ENCODE measurements at regions not wholly inside any gene's neighbourhood (a gene's known extent, or its start where the extent isn't known, plus 50 kb on each side); places are given as distances from the start of the nearest gene placed in this dataset.
"Not testable (repeated sequence)": the region's sequence is repeated elsewhere in the genome, so short reads cannot be mapped to it uniquely, and the experiment has no call there.

GRCh38 chr5:153365547-153365946 lies 124.9 kb upstream of the GRIA1 start:
- no peak for ATAC-seq (ENCODE audit: insufficient read depth, low FRiP score)
- no peaks in the 10 kb centered on the region for H3K27me3 ChIP-seq (ENCODE audit: control insufficient read depth in 3 of 3, insufficient read depth in 3 of 3, low read length in 2 of 3)
- no peak for DNase-seq
- H3K9ac ChIP-seq (ENCODE audit: insufficient read depth in 1 of 2, low read length in 2 of 2) = no peak overlapping the region
- H3K36me3 ChIP-seq (ENCODE audit: control insufficient read depth in 4 of 4, insufficient read depth in 4 of 4, low read length in 4 of 4) = no peaks in the 10 kb centered on the region
- TF ChIP-seq CTCF (IDR thresholded peaks at IDR 0.05; ENCODE audit: control extremely low read depth, extremely low read depth) = no peak
- H3K9me3 ChIP-seq (ENCODE audit: control insufficient read depth in 4 of 4, insufficient read depth in 3 of 4, low read length in 3 of 4) = no peaks in the 10 kb centered on the region
- H3K4me1 ChIP-seq (ENCODE audit: control insufficient read depth in 5 of 5, insufficient read depth in 5 of 5, low read length in 5 of 5) = no peaks in the 10 kb centered on the region
- H3K27ac ChIP-seq (ENCODE audit: low read depth in 1 of 2, low read length in 1 of 2) = no peak overlapping the region
- H3K4me3 ChIP-seq = no peak overlapping the region

GRCh38 chr5:153367466-153367865 lies 123.0 kb upstream of the GRIA1 start:
- Histone ChIP-seq H3K9me3 (ENCODE audit: control insufficient read depth in 4 of 4, insufficient read depth in 3 of 4, low read length in 3 of 4) (no peaks in the 10 kb centered on the region), H3K27me3 (ENCODE audit: control insufficient read depth in 3 of 3, insufficient read depth in 3 of 3, low read length in 2 of 3) (no peaks in the 10 kb centered on the region), H3K27ac (ENCODE audit: low read depth in 1 of 2, low read length in 1 of 2) (no peak overlapping the region), H3K4me3 (no peak overlapping the region), H3K36me3 (ENCODE audit: control insufficient read depth in 4 of 4, insufficient read depth in 4 of 4, low read length in 4 of 4) (no peaks in the 10 kb centered on the region), H3K4me1 (ENCODE audit: control insufficient read depth in 5 of 5, insufficient read depth in 5 of 5, low read length in 5 of 5) (no peaks in the 10 kb centered on the region), H3K9ac (ENCODE audit: insufficient read depth in 1 of 2, low read length in 2 of 2) (no peak overlapping the region)
- DNase-seq (no peak), ATAC-seq (ENCODE audit: insufficient read depth, low FRiP score) (no peak)
- TF ChIP-seq CTCF (IDR thresholded peaks at IDR 0.05; ENCODE audit: control extremely low read depth, extremely low read depth) = no peak
- WGBS, 2 donors = 89 to 96% methylated on average over 3 of the region's 3 CpGs

GRCh38 chr5:153372425-153373129 lies 117.9 kb upstream of the GRIA1 start:
- Histone ChIP-seq H3K9ac (ENCODE audit: insufficient read depth in 1 of 2, low read length in 2 of 2) (no peak overlapping the region), H3K36me3 (ENCODE audit: control insufficient read depth in 4 of 4, insufficient read depth in 4 of 4, low read length in 4 of 4) (no peaks in the 10 kb centered on the region), H3K4me1 (ENCODE audit: control insufficient read depth in 5 of 5, insufficient read depth in 5 of 5, low read length in 5 of 5) (no peaks in the 10 kb centered on the region), H3K27ac (ENCODE audit: low read depth in 1 of 2, low read length in 1 of 2) (no peak overlapping the region), H3K27me3 (ENCODE audit: control insufficient read depth in 3 of 3, insufficient read depth in 3 of 3, low read length in 2 of 3) (no peaks in the 10 kb centered on the region), H3K9me3 (ENCODE audit: control insufficient read depth in 4 of 4, insufficient read depth in 3 of 4, low read length in 3 of 4) (no peaks in the 10 kb centered on the region), H3K4me3 (no peak overlapping the region)
- no peak for ATAC-seq (ENCODE audit: insufficient read depth, low FRiP score)
- whole genome bisulfite sequencing, 2 donors = 59 to 65% methylated on average over 6 of the region's 6 CpGs
- no peak for TF ChIP-seq CTCF (IDR thresholded peaks at IDR 0.05; ENCODE audit: control extremely low read depth, extremely low read depth)
- no peak for DNase-seq

- WGBS, 2 donors = 88 to 89% methylated on average over 4 of the region's 4 CpGs
- Histone ChIP-seq H3K4me3 (no peak overlapping the region), H3K9ac (ENCODE audit: insufficient read depth in 1 of 2, low read length in 2 of 2) (no peak overlapping the region), H3K36me3 (ENCODE audit: control insufficient read depth in 4 of 4, insufficient read depth in 4 of 4, low read length in 4 of 4) (no peaks in the 10 kb centered on the region), H3K27ac (ENCODE audit: low read depth in 1 of 2, low read length in 1 of 2) (no peak overlapping the region), H3K9me3 (ENCODE audit: control insufficient read depth in 4 of 4, insufficient read depth in 3 of 4, low read length in 3 of 4) (no peaks in the 10 kb centered on the region), H3K27me3 (ENCODE audit: control insufficient read depth in 3 of 3, insufficient read depth in 3 of 3, low read length in 2 of 3) (no peaks in the 10 kb centered on the region), H3K4me1 (ENCODE audit: control insufficient read depth in 5 of 5, insufficient read depth in 5 of 5, low read length in 5 of 5) (no peaks in the 10 kb centered on the region)
- no peak for TF ChIP-seq CTCF (IDR thresholded peaks at IDR 0.05; ENCODE audit: control extremely low read depth, extremely low read depth)
- DNase-seq = no peak
- ATAC-seq (ENCODE audit: insufficient read depth, low FRiP score) = no peak
Observed at GRCh38 chr5:153373130-153373498, 117.4 kb upstream of the GRIA1 start.

- H3K27me3 ChIP-seq (ENCODE audit: control insufficient read depth in 3 of 3, insufficient read depth in 3 of 3, low read length in 2 of 3); H3K4me1 ChIP-seq (ENCODE audit: control insufficient read depth in 5 of 5, insufficient read depth in 5 of 5, low read length in 5 of 5); ATAC-seq (ENCODE audit: insufficient read depth, low FRiP score); H3K9ac ChIP-seq (ENCODE audit: insufficient read depth in 1 of 2, low read length in 2 of 2); DNase-seq; H3K27ac ChIP-seq (ENCODE audit: low read depth in 1 of 2, low read length in 1 of 2); H3K4me3 ChIP-seq; H3K36me3 ChIP-seq (ENCODE audit: control insufficient read depth in 4 of 4, insufficient read depth in 4 of 4, low read length in 4 of 4); H3K9me3 ChIP-seq (ENCODE audit: control insufficient read depth in 4 of 4, insufficient read depth in 3 of 4, low read length in 3 of 4): not testable (repeated sequence)
- WGBS, 2 donors = 91 to 94% methylated on average over 10 of the region's 10 CpGs
Observed at GRCh38 chr5:153381630-153382029, 108.8 kb upstream of the GRIA1 start.

Data from lung (tissue), 11 donors.